Neural crest cell (in vitro differentiated cells): ENCODE measurements at regions not wholly inside any gene's neighbourhood (a gene's known extent, or its start where the extent isn't known, plus 50 kb on each side); places are given as distances from the start of the nearest gene placed in this dataset.

ENCODE experiments used
- DNase-seq: peaks from one replicate; pipeline ENCODE4 v3.0.0; 2021; ENCODE audit warnings: low read depth, mixed read lengths, low spot score
- H3K27ac Mint-ChIP-seq: one replicate; pipeline ENCODE4 v1.8.0; 2021; ENCODE audit warnings: mild to moderate bottlenecking, mixed read lengths; ENCODE audit not compliant: unreplicated experiment
- H3K27me3 Mint-ChIP-seq: 2 replicates; pipeline ENCODE4 v1.8.0; 2021; ENCODE audit warnings: low read depth, mild to moderate bottlenecking, mixed read lengths
- H3K36me3 Mint-ChIP-seq: 2 replicates; pipeline ENCODE4 v1.8.0; 2021; ENCODE audit warnings: low read depth, mild to moderate bottlenecking, mixed read lengths
- H3K4me1 Mint-ChIP-seq: 2 replicates; pipeline ENCODE4 v1.8.0; 2021; ENCODE audit warnings: mixed read lengths
- H3K4me3 Mint-ChIP-seq: one replicate; pipeline ENCODE4 v1.8.0; 2021; ENCODE audit warnings: mild to moderate bottlenecking, mixed read lengths
- H3K9me3 Mint-ChIP-seq: 2 replicates; pipeline ENCODE4 v1.8.0; 2021; ENCODE audit warnings: mixed read lengths
- CTCF ChIP-seq: fragments of 200-600 bp; sonication (generic); conservative IDR thresholded peaks from 2 replicates; pipeline ENCODE4 v1.5.0; 2021; ENCODE audit warnings: antibody characterized with exemption, mild to moderate bottlenecking

- Mint-ChIP-seq H3K4me1 (peaks cover 20% of the 10 kb centered on the region), H3K4me3 (no peak overlapping the region), H3K9me3 (peaks cover 13% of the 10 kb centered on the region), H3K36me3 (peaks cover 10% of the 10 kb centered on the region), H3K27me3 (no peaks in the 10 kb centered on the region), H3K27ac (no peak overlapping the region)
- no peak for TF ChIP-seq CTCF
- no peak for DNase-seq
Measured at GRCh38 chr2:160720098-160720497, 226.5 kb upstream of the RBMS1 start.

GRCh38 chr2:160721089-160722040 lies 227.8 kb upstream of the RBMS1 start:
- Mint-ChIP-seq H3K36me3 (peaks cover 18% of the 10 kb centered on the region), H3K27ac (no peak overlapping the region), H3K27me3 (no peaks in the 10 kb centered on the region)

GRCh38 chr2:160726046-160726445 lies 232.4 kb upstream of the RBMS1 start:
- Mint-ChIP-seq H3K9me3 (peaks cover 19% of the 10 kb centered on the region), H3K4me3 (no peak overlapping the region), H3K27me3 (no peaks in the 10 kb centered on the region), H3K4me1 (peaks cover 11% of the 10 kb centered on the region), H3K27ac (no peak overlapping the region), H3K36me3 (peaks cover 18% of the 10 kb centered on the region)
- DNase-seq, result no peak
- TF ChIP-seq CTCF, result no peak

More at GRCh38 chr2:160721089-160722040, 227.8 kb upstream of the RBMS1 start:
- peaks cover 19% of the 10 kb centered on the region for H3K9me3 Mint-ChIP-seq
- TF ChIP-seq CTCF, result no peak
- no peak overlapping the region for H3K4me3 Mint-ChIP-seq
- no peak for DNase-seq
- H3K4me1 Mint-ChIP-seq, result peaks cover 11% of the 10 kb centered on the region

GRCh38 chr2:160730296-160730995 lies 236.8 kb upstream of the RBMS1 start:
- Mint-ChIP-seq H3K4me1 (peaks cover 22% of the 10 kb centered on the region), H3K9me3 (peaks cover 16% of the 10 kb centered on the region), H3K4me3 (no peak overlapping the region), H3K27me3 (no peaks in the 10 kb centered on the region), H3K36me3 (peaks cover 8% of the 10 kb centered on the region), H3K27ac (no peak overlapping the region)
- no peak for TF ChIP-seq CTCF
- DNase-seq, result no peak

GRCh38 chr2:160731415-160731814 lies 237.8 kb upstream of the RBMS1 start:
- Mint-ChIP-seq H3K4me1 (peaks cover 28% of the 10 kb centered on the region), H3K4me3 (no peak overlapping the region), H3K27me3 (no peaks in the 10 kb centered on the region), H3K27ac (no peak overlapping the region), H3K9me3 (peaks cover 10% of the 10 kb centered on the region), H3K36me3 (no peaks in the 10 kb centered on the region)
- DNase-seq, result no peak
- TF ChIP-seq CTCF, result no peak
